ENCODE measurements at regions not wholly inside any gene's neighbourhood (a gene's known extent, or its start where the extent isn't known, plus 50 kb on each side); places are given as distances from the start of the nearest gene placed in this dataset.
"Not testable (repeated sequence)": the region's sequence is repeated elsewhere in the genome, so short reads cannot be mapped to it uniquely, and the experiment has no call there.

DNA sequence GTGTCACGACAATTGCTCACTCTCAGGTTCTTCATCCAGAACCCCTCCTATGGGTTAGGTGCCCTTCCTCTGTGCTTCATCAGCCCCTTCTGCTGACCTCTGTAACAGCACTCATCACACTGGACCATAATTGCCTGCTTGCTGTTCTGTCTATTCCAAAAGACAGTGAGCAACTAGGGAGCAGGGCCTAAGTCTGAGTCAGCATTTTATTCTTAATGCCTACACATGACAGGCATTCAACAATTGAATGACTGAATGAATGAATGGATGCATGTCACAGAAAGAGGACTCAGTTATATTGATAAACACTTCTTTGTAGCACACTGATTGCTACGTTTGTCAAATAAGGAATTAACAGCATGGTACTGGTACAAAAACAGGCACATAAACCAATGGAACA is 317.0 kb downstream of the ZIC3 start:
- no peak for DNase-seq (ENCODE audit: low spot score)

DNA sequence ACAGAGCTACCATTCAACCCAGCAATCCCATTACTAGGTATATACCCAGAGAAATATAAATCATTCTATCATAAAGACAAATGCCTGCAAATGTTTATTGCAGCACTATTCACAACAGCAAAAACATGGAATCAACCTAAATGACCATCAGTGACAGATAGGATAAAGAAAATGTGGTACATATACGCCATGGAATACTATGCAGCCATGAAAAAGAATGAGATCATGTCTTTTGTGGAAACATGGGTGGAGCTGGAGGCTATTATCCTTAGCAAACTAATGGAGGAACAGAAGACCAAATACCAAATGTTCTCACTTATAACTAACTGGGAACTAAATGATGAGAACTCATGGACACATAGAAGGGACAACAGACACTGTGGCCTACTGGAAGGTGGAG is 318.9 kb downstream of the ZIC3 start:
- DNase-seq (ENCODE audit: low spot score), result not testable (repeated sequence)

DNA sequence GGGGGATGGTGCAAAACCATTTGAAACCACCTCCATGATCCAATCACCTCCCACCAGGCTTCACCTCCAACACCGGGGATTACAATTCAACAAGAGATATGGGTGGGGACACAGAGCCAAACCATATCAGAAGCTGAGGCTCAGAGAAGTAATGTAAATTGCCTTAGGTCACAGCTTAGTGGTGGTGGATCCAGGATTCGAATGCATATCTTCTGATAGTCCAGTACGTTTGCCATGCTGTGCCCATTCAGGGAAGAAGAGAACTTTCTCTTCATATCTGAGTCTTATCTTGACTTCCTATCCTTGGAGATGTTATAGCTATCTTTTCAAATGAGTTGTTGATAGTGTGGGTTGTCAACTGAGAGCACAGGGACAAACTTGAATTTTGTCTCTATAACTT is 325.5 kb downstream of the ZIC3 start:
- no peak for DNase-seq (ENCODE audit: low spot score)

- DNase-seq (ENCODE audit: low spot score), result no peak
Observed at GRCh38 chrX:137896123-137896522, 330.2 kb downstream of the ZIC3 start.

GRCh38 chrX:137915466-137915865 is 349.5 kb downstream of the ZIC3 start:
- no peak for DNase-seq (ENCODE audit: low spot score)

DNA sequence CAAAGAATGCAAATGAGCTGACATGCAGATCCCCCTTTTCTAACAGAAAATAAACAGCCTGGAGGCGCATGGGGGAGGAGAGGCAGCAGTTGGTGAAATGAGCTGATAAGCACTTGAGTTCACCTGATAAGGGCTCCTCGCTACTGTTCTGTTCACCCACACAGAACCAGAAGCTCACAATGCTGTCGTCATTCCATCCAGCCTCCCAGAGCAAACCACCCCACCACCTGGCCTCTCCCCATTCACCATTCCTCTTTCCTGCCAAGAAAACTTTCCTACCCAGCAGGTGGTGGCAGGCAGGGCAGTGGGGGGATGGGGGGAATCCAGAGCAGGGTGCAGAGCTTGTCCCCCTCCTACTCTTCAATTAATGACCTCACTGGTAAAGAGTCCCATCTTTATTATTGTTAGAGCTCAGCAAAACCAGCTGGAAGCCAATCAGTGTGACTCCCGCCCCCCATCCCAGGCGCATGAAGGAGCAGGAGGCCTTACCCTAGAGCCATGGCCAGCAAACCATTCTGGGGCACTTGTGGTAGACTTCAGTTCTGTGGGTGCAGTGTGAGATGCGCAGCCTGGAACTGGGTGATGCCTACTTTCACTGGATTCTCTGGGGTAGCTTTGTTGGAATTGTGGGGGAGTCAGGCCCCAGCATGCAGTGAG is 350.3 kb downstream of the ZIC3 start:
- no peak for DNase-seq (ENCODE audit: low spot score)

DNA sequence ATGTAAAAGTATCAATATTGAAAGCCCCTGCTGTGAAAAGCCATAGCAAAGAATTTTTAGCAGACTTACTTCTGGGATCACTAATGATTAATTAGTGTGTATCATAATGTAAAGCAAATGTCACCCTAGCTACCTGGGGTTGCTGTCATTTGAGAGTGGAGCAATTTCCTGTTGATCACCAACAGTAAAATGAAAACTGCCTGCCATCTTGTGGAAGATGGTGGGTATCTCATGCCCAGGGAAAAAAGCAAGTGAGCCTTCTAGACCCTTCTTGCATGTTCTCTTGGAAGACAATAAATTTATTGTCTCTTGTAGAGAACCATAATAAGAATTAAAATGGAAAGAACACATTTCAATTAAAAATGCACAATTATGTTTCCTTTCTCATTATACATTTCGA is 360.2 kb downstream of the ZIC3 start:
- peak; percentile 5 for DNase-seq (ENCODE audit: low spot score)

DNA sequence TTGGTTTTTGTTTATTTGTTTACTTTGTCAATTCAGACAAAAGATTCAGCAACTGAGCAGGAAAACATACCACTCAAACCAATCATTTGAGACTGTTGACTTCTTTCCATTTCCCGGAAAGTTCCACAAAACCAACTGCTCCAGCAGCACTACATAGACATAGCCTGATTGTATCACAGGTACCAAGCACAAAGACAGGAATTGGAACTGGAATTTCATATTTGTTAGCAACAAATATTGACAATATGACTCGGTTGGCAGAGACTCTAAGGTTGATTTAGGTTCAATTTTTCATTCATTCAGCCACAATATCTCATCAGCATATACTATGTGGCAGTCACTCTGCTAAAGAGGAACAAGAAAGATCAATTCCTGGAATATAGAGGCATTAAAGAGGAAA is 364.0 kb downstream of the ZIC3 start:
- no peak for DNase-seq (ENCODE audit: low spot score)

DNA sequence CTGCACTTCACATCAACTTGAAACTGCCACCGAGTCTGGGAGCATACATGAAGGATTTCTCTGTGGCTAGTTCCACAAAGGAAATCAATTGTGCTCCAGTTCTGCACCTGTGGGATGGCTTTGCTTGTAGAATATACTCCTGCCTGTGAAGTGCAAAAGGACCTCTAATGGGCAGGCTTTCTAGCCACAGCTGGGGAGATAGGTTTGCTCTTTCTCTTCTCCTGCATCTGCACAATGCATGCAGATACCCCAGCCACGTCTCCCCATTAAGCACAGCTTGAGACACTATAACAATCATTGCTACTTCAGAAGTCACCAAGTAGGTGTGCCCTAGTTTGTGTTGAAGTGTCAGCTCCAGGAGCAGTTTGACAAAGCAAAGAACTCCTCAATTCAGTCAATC is 364.6 kb downstream of the ZIC3 start:
- DNase-seq (ENCODE audit: low spot score), result no peak

- DNase-seq (ENCODE audit: low spot score), result not testable (repeated sequence)
Observed at GRCh38 chrX:137934214-137934613, 368.3 kb downstream of the ZIC3 start.

- not testable (repeated sequence) for DNase-seq (ENCODE audit: low spot score)
Observed at GRCh38 chrX:137934887-137935286, 369.0 kb downstream of the ZIC3 start.

DNA sequence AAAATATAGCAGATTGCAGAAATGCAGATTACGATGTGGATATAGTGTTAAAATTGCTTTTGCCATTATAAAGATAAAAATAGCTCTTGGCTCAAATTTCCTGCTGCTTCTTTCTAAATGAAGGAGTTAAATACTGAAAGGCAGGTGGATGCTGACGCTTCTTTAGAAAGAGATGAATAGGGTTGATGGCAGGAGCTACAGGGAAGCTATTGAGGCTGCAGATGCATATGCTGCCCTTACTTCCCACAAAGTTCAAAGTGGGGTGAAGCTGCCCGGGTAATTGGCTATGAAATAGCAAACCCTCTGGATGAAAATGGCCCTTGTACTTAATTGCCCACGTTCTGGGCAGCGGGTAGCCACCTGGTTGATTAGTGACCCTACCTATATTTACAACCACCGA is 379.5 kb downstream of the ZIC3 start:
- DNase-seq (ENCODE audit: low spot score), result no peak

GRCh38 chrX:137969191-137969590 is 403.3 kb downstream of the ZIC3 start:
- no peak for DNase-seq (ENCODE audit: low spot score)

- no peak for DNase-seq (ENCODE audit: low spot score)
Observed at GRCh38 chrX:137982472-137983172, 416.7 kb downstream of the ZIC3 start.

DNA sequence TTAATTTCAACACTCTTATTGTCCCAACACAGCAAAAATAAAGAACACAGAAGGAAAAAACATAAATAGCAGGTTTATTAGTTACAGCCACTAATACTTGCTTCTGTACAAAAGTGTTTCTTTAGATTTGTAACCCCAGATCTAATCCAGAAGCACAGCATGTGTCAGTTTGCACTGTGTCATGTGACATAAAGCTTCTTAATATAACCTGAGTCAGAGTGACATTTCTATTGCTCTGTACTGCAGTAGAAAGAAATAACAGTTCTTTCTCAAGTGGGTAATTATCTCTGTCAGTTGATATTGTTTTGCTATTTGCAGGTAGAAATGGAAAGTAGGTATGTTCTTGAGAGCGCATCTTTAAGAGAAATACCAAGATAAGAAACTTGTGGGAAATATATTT is 422.5 kb downstream of the ZIC3 start:
- no peak for DNase-seq (ENCODE audit: low spot score)

DNA sequence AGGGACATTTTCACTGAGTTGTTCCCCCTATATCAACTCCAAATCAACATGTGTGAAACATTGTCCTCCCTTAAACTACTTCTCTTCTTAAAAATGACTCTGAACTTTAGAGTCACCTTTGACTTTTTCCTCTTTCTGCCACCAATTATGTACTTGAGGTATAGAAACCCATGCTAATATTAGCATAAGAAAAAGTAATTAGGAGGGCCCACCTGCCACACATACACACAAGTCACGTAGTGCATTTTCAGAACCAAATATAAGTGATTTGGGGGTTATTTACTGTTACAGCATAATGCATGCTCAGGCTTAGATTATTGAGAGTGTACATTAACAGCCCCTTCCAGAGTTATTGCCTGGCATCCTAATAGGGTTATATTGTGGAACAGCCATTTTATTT is 432.7 kb downstream of the ZIC3 start:
- DNase-seq (ENCODE audit: low spot score), result no peak

- no peak for DNase-seq (ENCODE audit: low spot score)
Observed at GRCh38 chrX:137999071-137999470, 433.1 kb downstream of the ZIC3 start.

GRCh38 chrX:137999552-137999951 is 433.6 kb downstream of the ZIC3 start:
- no peak for DNase-seq (ENCODE audit: low spot score)

GRCh38 chrX:138001226-138001625 is 435.3 kb downstream of the ZIC3 start:
- no peak for DNase-seq (ENCODE audit: low spot score)

GRCh38 chrX:138006180-138006579 is 440.3 kb downstream of the ZIC3 start:
- no peak for DNase-seq (ENCODE audit: low spot score)

GRCh38 chrX:138008281-138008680 is 442.4 kb downstream of the ZIC3 start:
- no peak for DNase-seq (ENCODE audit: low spot score)

GRCh38 chrX:138011468-138011867 is 445.5 kb downstream of the ZIC3 start:
- no peak for DNase-seq (ENCODE audit: low spot score)

DNA sequence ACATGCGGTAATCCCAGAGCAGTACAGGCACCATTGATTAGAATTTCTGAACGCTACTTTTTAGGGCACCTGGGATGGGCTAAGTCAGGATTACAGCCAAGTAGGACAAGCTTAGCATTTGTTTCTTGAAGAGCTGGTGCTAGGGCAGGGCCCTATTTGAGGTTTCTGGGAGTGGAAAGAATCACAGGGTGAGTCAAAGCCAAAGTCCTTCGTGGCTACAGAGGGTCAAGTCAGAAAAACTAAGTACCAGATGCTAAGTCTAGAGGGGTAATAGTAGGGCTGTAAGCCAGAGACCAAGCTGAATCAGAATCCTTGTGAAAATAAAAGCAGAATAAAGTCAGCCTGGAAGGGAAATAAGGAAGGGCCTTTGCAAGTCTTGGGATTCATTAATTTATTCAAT is 448.6 kb downstream of the ZIC3 start:
- DNase-seq (ENCODE audit: low spot score), result no peak
